ENCODE measurements at regions not wholly inside any gene's neighbourhood (a gene's known extent, or its start where the extent isn't known, plus 50 kb on each side); places are given as distances from the start of the nearest gene placed in this dataset.
"Not testable (repeated sequence)": the region's sequence is repeated elsewhere in the genome, so short reads cannot be mapped to it uniquely, and the experiment has no call there.

DNA sequence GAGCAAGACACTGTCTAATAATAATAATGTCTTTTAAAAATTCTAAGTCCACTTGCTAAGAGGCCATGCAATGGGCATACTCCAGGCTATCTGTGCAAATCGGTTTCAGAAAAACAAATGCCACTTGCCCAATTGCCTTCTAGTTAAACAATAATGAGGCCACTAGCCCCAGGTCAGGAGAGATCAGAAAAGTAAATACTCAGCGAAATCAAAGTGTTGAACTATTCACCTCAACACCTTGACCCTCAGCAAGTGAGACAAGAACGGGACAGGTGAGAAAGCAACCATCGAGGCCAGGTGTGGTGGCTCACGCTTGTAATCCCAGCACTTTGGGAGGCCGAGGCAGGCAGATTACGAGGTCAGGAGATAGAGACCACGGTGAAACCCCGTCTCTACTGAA lies 72.3 kb upstream of the SYN3 start:
- no peak for ATAC-seq
- Histone ChIP-seq H3K9me3 (no peaks in the 10 kb centered on the region), H3K4me1 (no peaks in the 10 kb centered on the region), H3K4me3 (no peak overlapping the region), H3K27ac (no peak overlapping the region), H3K27me3 (no peaks in the 10 kb centered on the region), H3K36me3 (no peaks in the 10 kb centered on the region)
- TF ChIP-seq, protein P1, sequence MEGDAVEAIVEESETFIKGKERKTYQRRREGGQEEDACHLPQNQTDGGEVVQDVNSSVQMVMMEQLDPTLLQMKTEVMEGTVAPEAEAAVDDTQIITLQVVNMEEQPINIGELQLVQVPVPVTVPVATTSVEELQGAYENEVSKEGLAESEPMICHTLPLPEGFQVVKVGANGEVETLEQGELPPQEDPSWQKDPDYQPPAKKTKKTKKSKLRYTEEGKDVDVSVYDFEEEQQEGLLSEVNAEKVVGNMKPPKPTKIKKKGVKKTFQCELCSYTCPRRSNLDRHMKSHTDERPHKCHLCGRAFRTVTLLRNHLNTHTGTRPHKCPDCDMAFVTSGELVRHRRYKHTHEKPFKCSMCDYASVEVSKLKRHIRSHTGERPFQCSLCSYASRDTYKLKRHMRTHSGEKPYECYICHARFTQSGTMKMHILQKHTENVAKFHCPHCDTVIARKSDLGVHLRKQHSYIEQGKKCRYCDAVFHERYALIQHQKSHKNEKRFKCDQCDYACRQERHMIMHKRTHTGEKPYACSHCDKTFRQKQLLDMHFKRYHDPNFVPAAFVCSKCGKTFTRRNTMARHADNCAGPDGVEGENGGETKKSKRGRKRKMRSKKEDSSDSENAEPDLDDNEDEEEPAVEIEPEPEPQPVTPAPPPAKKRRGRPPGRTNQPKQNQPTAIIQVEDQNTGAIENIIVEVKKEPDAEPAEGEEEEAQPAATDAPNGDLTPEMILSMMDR (IDR thresholded peaks at IDR 0.05): no peak
- DNase-seq: no peak
- intact Hi-C loops (cut with DNase I): no loop called here

DNA sequence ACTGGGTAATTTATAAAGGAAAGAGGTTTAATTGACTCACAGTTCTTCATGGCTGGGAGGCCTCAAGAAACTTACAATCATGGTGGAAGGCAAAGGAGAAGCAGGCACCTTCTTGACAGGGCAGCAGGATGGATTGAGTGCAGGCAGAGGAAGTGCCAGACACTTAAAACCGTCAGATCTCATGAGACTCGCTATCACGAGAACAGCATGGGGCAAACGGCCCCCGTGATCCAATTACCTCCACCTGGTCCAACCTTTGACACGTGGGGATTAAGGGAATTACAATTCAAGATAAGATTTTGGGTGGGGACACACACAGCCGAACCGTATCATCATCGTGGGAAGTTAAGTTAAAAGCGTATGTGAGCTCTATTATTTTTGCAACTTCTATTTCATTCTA lies 71.4 kb upstream of the SYN3 start:
- no peaks in the 10 kb centered on the region for H3K27me3 ChIP-seq
- TF ChIP-seq, protein P1 (IDR thresholded peaks at IDR 0.05): no peak
- no peaks in the 10 kb centered on the region for H3K36me3 ChIP-seq
- H3K9me3 ChIP-seq: no peaks in the 10 kb centered on the region
- H3K27ac ChIP-seq: no peak overlapping the region
- intact Hi-C loops (cut with DNase I): no loop called here
- DNase-seq (no peak), ATAC-seq (no peak)
- H3K4me3 ChIP-seq: no peak overlapping the region
- H3K4me1 ChIP-seq: no peaks in the 10 kb centered on the region

DNA sequence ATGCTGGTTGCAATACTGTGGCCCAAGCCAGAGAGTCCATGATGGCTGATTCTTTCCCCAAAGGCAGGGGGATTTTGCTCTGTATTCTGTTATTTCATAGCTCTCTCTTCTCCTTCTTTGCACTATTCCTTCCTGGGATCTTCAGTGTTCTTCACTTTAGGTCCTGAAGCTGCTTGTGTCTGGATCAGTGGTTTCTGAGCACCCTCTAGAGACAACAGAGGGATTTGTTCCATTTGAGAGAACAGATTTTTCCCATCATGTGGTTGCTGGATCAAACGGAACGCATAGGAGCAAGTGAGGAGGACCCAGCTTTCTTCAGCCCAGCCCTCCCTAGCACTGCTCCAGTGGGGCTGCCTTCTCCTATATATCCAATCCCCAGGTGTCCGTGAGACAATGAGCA lies 68.7 kb upstream of the SYN3 start:
- ATAC-seq (no peak), DNase-seq (no peak)
- Histone ChIP-seq H3K4me3 (no peak overlapping the region), H3K27ac (no peak overlapping the region), H3K27me3 (no peaks in the 10 kb centered on the region), H3K9me3 (no peaks in the 10 kb centered on the region), H3K36me3 (no peaks in the 10 kb centered on the region), H3K4me1 (no peaks in the 10 kb centered on the region)
- intact Hi-C loops (cut with DNase I): no loop called here
- TF ChIP-seq, protein P1 (IDR thresholded peaks at IDR 0.05): no peak

DNA sequence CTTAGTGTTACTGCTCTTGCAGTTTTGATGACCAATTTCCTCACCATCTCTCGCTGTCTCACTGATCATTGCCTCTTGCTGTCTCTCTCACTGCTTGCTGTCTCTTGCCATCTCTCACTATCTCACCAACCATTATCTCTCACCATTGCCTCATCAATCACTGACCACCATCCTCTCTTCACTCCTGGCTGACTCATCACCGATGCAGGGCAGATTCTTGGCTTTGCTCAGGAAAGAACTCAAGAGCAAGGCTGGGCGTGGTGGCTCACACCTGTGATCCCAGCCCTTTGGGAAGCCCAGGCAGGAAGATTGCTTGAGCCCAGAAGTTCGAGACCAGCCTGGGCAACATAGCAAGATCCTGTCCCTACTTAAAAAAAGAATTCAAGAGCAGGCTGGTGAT lies 66.3 kb upstream of the SYN3 start:
- H3K27me3 ChIP-seq: no peaks in the 10 kb centered on the region
- H3K27ac ChIP-seq: no peak overlapping the region
- intact Hi-C loops (cut with DNase I): no loop called here
- TF ChIP-seq, protein P1 (IDR thresholded peaks at IDR 0.05): no peak
- no peak overlapping the region for H3K4me3 ChIP-seq
- DNase-seq (no peak), ATAC-seq (no peak)
- H3K36me3 ChIP-seq: no peaks in the 10 kb centered on the region
- no peaks in the 10 kb centered on the region for H3K9me3 ChIP-seq
- H3K4me1 ChIP-seq: no peaks in the 10 kb centered on the region

DNA sequence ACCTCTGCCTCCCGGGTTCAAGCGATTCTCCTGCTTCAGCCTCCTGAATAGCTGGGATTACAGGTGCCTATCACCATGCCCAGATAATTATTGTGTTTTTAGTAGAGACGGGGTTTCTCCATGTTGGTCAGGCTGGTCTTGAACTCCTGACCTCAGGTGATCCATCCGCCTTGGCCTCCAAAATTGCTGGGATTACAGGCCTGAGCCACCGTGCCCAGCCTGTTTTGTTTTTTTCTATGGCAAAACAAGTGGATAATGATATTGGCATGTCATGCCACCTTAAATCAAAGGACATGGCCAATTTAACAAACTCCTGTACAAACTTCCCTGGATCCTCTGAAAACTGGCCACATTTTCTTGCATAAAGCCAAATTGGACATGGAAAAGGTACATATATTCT lies 64.3 kb upstream of the SYN3 start:
- H3K9me3 ChIP-seq; ATAC-seq; H3K4me3 ChIP-seq; H3K27me3 ChIP-seq; H3K27ac ChIP-seq; intact Hi-C loops (cut with DNase I); DNase-seq; H3K36me3 ChIP-seq; H3K4me1 ChIP-seq: not testable (repeated sequence)

DNA sequence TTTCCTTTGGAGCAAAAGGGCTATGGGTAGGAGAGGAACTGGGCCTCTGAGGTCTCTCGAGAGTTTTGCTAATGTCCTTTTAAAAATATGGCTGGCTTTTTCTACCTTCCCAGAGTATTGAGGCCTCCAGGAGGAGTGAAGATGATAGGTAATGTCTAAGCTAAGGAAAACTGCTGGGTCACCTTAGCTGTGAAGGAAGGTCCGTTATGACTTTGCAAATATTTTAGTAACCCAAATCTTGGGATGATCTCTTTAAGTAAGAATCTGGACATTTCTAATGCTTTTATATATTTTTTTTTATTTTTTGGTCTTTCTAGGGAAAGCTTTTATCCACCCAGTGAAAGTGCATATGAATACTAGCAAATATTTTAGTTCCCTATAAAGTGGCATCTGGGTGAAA lies 60.9 kb upstream of the SYN3 start:
- H3K4me3 ChIP-seq: no peak overlapping the region
- H3K27ac ChIP-seq: no peak overlapping the region
- no peak for DNase-seq
- H3K4me1 ChIP-seq: no peaks in the 10 kb centered on the region
- H3K27me3 ChIP-seq: peaks cover 1% of the 10 kb centered on the region
- intact Hi-C loops (cut with DNase I): no loop called here
- TF ChIP-seq, protein P1 (IDR thresholded peaks at IDR 0.05): no peak
- H3K9me3 ChIP-seq: no peaks in the 10 kb centered on the region
- ATAC-seq: no peak
- H3K36me3 ChIP-seq: no peaks in the 10 kb centered on the region
